ENCODE measurements at regions not wholly inside any gene's neighbourhood (a gene's known extent, or its start where the extent isn't known, plus 50 kb on each side); places are given as distances from the start of the nearest gene placed in this dataset.

GRCh38 chr18:37711766-37712505 is 146.3 kb upstream of the CELF4 start:
- DNase-seq (ENCODE audit: low read depth, low spot score), result no peak

GRCh38 chr18:37710726-37711125 is 145.1 kb upstream of the CELF4 start:
- no peak for DNase-seq (ENCODE audit: low read depth, low spot score)

- DNase-seq (ENCODE audit: low read depth, low spot score), result no peak
Measured at GRCh38 chr18:37709740-37710139, 144.1 kb upstream of the CELF4 start.

GRCh38 chr18:37705016-37705415 is 139.4 kb upstream of the CELF4 start:
- no peak for DNase-seq (ENCODE audit: low read depth, low spot score)

GRCh38 chr18:37702841-37703240 is 137.2 kb upstream of the CELF4 start:
- DNase-seq (ENCODE audit: low read depth, low spot score), result no peak

- DNase-seq (ENCODE audit: low read depth, low spot score), result no peak
Measured at GRCh38 chr18:37701967-37702366, 136.4 kb upstream of the CELF4 start.

- no peak for DNase-seq (ENCODE audit: low read depth, low spot score)
Measured at GRCh38 chr18:37698508-37699040, 133.0 kb upstream of the CELF4 start.

- DNase-seq (ENCODE audit: low read depth, low spot score), result no peak
Measured at GRCh38 chr18:37694516-37694915, 128.9 kb upstream of the CELF4 start.

- no peak for DNase-seq (ENCODE audit: low read depth, low spot score)
Measured at GRCh38 chr18:37691162-37691561, 125.6 kb upstream of the CELF4 start.

GRCh38 chr18:37689841-37690240 is 124.2 kb upstream of the CELF4 start:
- DNase-seq (ENCODE audit: low read depth, low spot score), result no peak

GRCh38 chr18:37684590-37684989 is 119.0 kb upstream of the CELF4 start:
- no peak for DNase-seq (ENCODE audit: low read depth, low spot score)

GRCh38 chr18:37684183-37684582 is 118.6 kb upstream of the CELF4 start:
- DNase-seq (ENCODE audit: low read depth, low spot score), result no peak

- no peak for DNase-seq (ENCODE audit: low read depth, low spot score)
Measured at GRCh38 chr18:37680911-37681310, 115.3 kb upstream of the CELF4 start.

GRCh38 chr18:37676276-37676675 is 110.7 kb upstream of the CELF4 start:
- DNase-seq (ENCODE audit: low read depth, low spot score), result no peak

- DNase-seq (ENCODE audit: low read depth, low spot score), result no peak
Measured at GRCh38 chr18:37675699-37676098, 110.1 kb upstream of the CELF4 start.

- no peak for DNase-seq (ENCODE audit: low read depth, low spot score)
Measured at GRCh38 chr18:37674570-37674969, 109.0 kb upstream of the CELF4 start.

- DNase-seq (ENCODE audit: low read depth, low spot score), result no peak
Measured at GRCh38 chr18:37673671-37674070, 108.1 kb upstream of the CELF4 start.

- no peak for DNase-seq (ENCODE audit: low read depth, low spot score)
Measured at GRCh38 chr18:37672932-37673595, 107.5 kb upstream of the CELF4 start.

- no peak for DNase-seq (ENCODE audit: low read depth, low spot score)
Measured at GRCh38 chr18:37672001-37672400, 106.4 kb upstream of the CELF4 start.

- DNase-seq (ENCODE audit: low read depth, low spot score), result no peak
Measured at GRCh38 chr18:37671530-37671929, 105.9 kb upstream of the CELF4 start.

- no peak for DNase-seq (ENCODE audit: low read depth, low spot score)
Measured at GRCh38 chr18:37671119-37671518, 105.5 kb upstream of the CELF4 start.

GRCh38 chr18:37669991-37670534 is 104.5 kb upstream of the CELF4 start:
- no peak for DNase-seq (ENCODE audit: low read depth, low spot score)

All from smooth muscle cell of the brain vasculature (primary cell).